ENCODE measurements at regions not wholly inside any gene's neighbourhood (a gene's known extent, or its start where the extent isn't known, plus 50 kb on each side); places are given as distances from the start of the nearest gene placed in this dataset.
"Not testable (repeated sequence)": the region's sequence is repeated elsewhere in the genome, so short reads cannot be mapped to it uniquely, and the experiment has no call there.

GRCh38 chr3:153268564-153269279 is 106.7 kb downstream of the RAP2B start:
- DNase-seq (ENCODE audit: low read depth in 2 of 2): no peak

- DNase-seq (ENCODE audit: low read depth in 2 of 2): no peak
These were observed 107.7 kb downstream of the RAP2B start for GRCh38 chr3:153269730-153270129.

GRCh38 chr3:153273217-153273616 is 111.2 kb downstream of the RAP2B start:
- no peak for DNase-seq (ENCODE audit: low read depth in 2 of 2)

GRCh38 chr3:153273767-153274435 is 111.9 kb downstream of the RAP2B start:
- no peak for DNase-seq (ENCODE audit: low read depth in 2 of 2)

GRCh38 chr3:153274561-153274960 is 112.5 kb downstream of the RAP2B start:
- no peak for DNase-seq (ENCODE audit: low read depth in 2 of 2)

GRCh38 chr3:153275514-153275913 is 113.5 kb downstream of the RAP2B start:
- DNase-seq (ENCODE audit: low read depth in 2 of 2): no peak

- no peak for DNase-seq (ENCODE audit: low read depth in 2 of 2)
These were observed 115.0 kb downstream of the RAP2B start for GRCh38 chr3:153277029-153277428.

- not testable (repeated sequence) for DNase-seq (ENCODE audit: low read depth in 2 of 2)
These were observed 119.4 kb downstream of the RAP2B start for GRCh38 chr3:153281236-153281997.

GRCh38 chr3:153282355-153282754 is 120.3 kb downstream of the RAP2B start:
- no peak for DNase-seq (ENCODE audit: low read depth in 2 of 2)

- no peak for DNase-seq (ENCODE audit: low read depth in 2 of 2)
These were observed 122.4 kb downstream of the RAP2B start for GRCh38 chr3:153284282-153284938.

GRCh38 chr3:153285194-153285641 is 123.2 kb downstream of the RAP2B start:
- DNase-seq (ENCODE audit: low read depth in 2 of 2): no peak

- DNase-seq (ENCODE audit: low read depth in 2 of 2): no peak
These were observed 124.0 kb downstream of the RAP2B start for GRCh38 chr3:153285982-153286381.

GRCh38 chr3:153287017-153287416 is 125.0 kb downstream of the RAP2B start:
- no peak for DNase-seq (ENCODE audit: low read depth in 2 of 2)

GRCh38 chr3:153289334-153289808 is 127.3 kb downstream of the RAP2B start:
- no peak for DNase-seq (ENCODE audit: low read depth in 2 of 2)

- no peak for DNase-seq (ENCODE audit: low read depth in 2 of 2)
These were observed 128.4 kb downstream of the RAP2B start for GRCh38 chr3:153290268-153291015.

GRCh38 chr3:153291059-153291685 is 129.1 kb downstream of the RAP2B start:
- no peak for DNase-seq (ENCODE audit: low read depth in 2 of 2)

- DNase-seq (ENCODE audit: low read depth in 2 of 2): no peak
These were observed 131.2 kb downstream of the RAP2B start for GRCh38 chr3:153293265-153293664.

GRCh38 chr3:153295901-153296300 is 133.9 kb downstream of the RAP2B start:
- DNase-seq (ENCODE audit: low read depth in 2 of 2): no peak

- DNase-seq (ENCODE audit: low read depth in 2 of 2): no peak
These were observed 143.2 kb downstream of the RAP2B start for GRCh38 chr3:153305189-153305588.

GRCh38 chr3:153311541-153311940 is 149.5 kb downstream of the RAP2B start:
- no peak for DNase-seq (ENCODE audit: low read depth in 2 of 2)
